ENCODE measurements at regions not wholly inside any gene's neighbourhood (a gene's known extent, or its start where the extent isn't known, plus 50 kb on each side); places are given as distances from the start of the nearest gene placed in this dataset.

DNA sequence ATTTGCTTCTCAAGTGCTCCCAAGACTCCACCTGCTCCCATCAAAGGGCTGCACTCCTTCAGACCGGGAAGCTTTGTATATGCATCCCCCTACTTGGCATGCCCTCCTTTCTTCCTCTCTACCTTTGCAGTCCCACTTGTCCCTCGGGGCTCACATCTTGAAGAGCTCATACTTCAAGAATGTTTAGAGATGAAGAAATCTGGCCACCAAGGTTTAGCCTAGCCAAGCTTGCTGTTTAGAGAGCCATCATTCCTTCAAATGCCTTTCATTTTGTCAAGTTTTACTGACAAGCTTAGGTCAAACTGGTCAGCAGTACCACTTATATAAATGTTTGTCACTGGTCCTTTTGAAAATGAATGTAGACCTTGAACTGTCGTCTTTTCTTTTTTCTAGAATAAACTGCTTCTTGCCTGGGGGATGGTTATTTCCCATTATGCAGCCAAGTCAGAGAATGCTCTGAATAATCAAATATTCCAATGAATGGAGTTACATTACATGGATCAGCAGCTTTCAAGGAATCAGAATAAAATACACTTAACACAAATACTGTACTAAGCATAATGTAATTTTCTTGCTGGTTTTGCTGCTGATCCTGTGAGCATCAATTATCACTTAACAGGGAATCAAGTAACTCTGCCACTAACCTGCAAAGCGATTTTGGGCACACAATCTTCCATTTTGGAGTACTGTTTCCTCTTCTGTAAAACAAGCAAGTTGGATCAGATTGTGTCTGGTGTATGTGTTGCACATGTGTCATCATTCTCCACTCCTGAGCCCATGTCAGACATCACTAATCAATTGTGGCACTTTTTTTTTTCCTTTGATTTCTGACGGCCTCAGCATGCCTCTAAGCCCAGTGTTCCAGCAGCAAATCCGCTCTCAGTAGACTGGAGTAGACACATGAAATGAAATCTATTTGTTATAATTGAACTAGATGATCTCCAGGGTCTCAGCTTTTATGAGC lies 357.9 kb downstream of the PTEN start:
- TF ChIP-seq EZH2 (IDR thresholded peaks at IDR 0.05; ENCODE audit: insufficient read depth, poor library complexity, severe bottlenecking) (no peak), EZH2phosphoT487 (IDR thresholded peaks at IDR 0.05; ENCODE audit: insufficient read depth, low read depth) (no peak)
